GM12891 (cell line): ENCODE measurements at regions not wholly inside any gene's neighbourhood (a gene's known extent, or its start where the extent isn't known, plus 50 kb on each side); places are given as distances from the start of the nearest gene placed in this dataset.

Experiments
- POLR2A ChIP-seq: IDR thresholded peaks from 2 replicates; pipeline ENCODE4 v1.6.1; 2011; ENCODE audit warnings: low read depth, low read length, control low read depth
- POLR2AphosphoS5 ChIP-seq: IDR thresholded peaks from 2 replicates; pipeline ENCODE4 v1.6.1; 2011; ENCODE audit warnings: low read depth, low read length, control low read depth
- TAF1 ChIP-seq: IDR thresholded peaks from 2 replicates; pipeline ENCODE4 v1.6.1; 2011; ENCODE audit warnings: low read depth, low read length, control low read depth

GRCh38 chr1:79773385-79773784, 766.9 kb upstream of the ADGRL4 start:
- TF ChIP-seq POLR2AphosphoS5 (no peak), POLR2A (no peak), TAF1 (no peak)
